UCSD-AML1 (cell line): ENCODE measurements at regions not wholly inside any gene's neighbourhood (a gene's known extent, or its start where the extent isn't known, plus 50 kb on each side); places are given as distances from the start of the nearest gene placed in this dataset.

Experiments
- DNase-seq: peaks from one replicate; lab custom pipeline; 2025; ENCODE audit not compliant: unreplicated experiment; lab: John Stamatoyannopoulos, UW

GRCh38 chr3:178392511-178392926 is 143.7 kb upstream of the KCNMB2 start:
- no peak for DNase-seq

- DNase-seq: no peak
Measured at GRCh38 chr3:178393146-178393545, 143.1 kb upstream of the KCNMB2 start.

- no peak for DNase-seq
Measured at GRCh38 chr3:178393824-178394223, 142.4 kb upstream of the KCNMB2 start.

- no peak for DNase-seq
Measured at GRCh38 chr3:178396318-178396717, 139.9 kb upstream of the KCNMB2 start.

GRCh38 chr3:178397202-178397601 is 139.0 kb upstream of the KCNMB2 start:
- no peak for DNase-seq

- no peak for DNase-seq
Measured at GRCh38 chr3:178397836-178398235, 138.4 kb upstream of the KCNMB2 start.

GRCh38 chr3:178404961-178405360 is 131.3 kb upstream of the KCNMB2 start:
- DNase-seq: no peak

GRCh38 chr3:178405531-178405930 is 130.7 kb upstream of the KCNMB2 start:
- DNase-seq: no peak

- DNase-seq: no peak
Measured at GRCh38 chr3:178406206-178406605, 130.0 kb upstream of the KCNMB2 start.

- no peak for DNase-seq
Measured at GRCh38 chr3:178415384-178415783, 120.9 kb upstream of the KCNMB2 start.

- no peak for DNase-seq
Measured at GRCh38 chr3:178417736-178418135, 118.5 kb upstream of the KCNMB2 start.

- DNase-seq: no peak
Measured at GRCh38 chr3:178419071-178419470, 117.2 kb upstream of the KCNMB2 start.

GRCh38 chr3:178420033-178420432 is 116.2 kb upstream of the KCNMB2 start:
- DNase-seq: no peak

GRCh38 chr3:178421069-178421468 is 115.2 kb upstream of the KCNMB2 start:
- no peak for DNase-seq

GRCh38 chr3:178422406-178422805 is 113.8 kb upstream of the KCNMB2 start:
- DNase-seq: no peak

- DNase-seq: no peak
Measured at GRCh38 chr3:178428037-178428436, 108.2 kb upstream of the KCNMB2 start.

- no peak for DNase-seq
Measured at GRCh38 chr3:178434206-178434805, 101.9 kb upstream of the KCNMB2 start.

GRCh38 chr3:178435575-178435974 is 100.7 kb upstream of the KCNMB2 start:
- DNase-seq: no peak

- DNase-seq: no peak
Measured at GRCh38 chr3:178436773-178437172, 99.5 kb upstream of the KCNMB2 start.

- no peak for DNase-seq
Measured at GRCh38 chr3:178437236-178437635, 99.0 kb upstream of the KCNMB2 start.

- no peak for DNase-seq
Measured at GRCh38 chr3:178439504-178439903, 96.7 kb upstream of the KCNMB2 start.

- no peak for DNase-seq
Measured at GRCh38 chr3:178440043-178440442, 96.2 kb upstream of the KCNMB2 start.

GRCh38 chr3:178443634-178444033 is 92.6 kb upstream of the KCNMB2 start:
- DNase-seq: no peak
